AG04450 (cell line): ENCODE measurements at regions not wholly inside any gene's neighbourhood (a gene's known extent, or its start where the extent isn't known, plus 50 kb on each side); places are given as distances from the start of the nearest gene placed in this dataset.
"Not testable (repeated sequence)": the region's sequence is repeated elsewhere in the genome, so short reads cannot be mapped to it uniquely, and the experiment has no call there.

Source experiments
- CTCF ChIA-PET: fragments of 300-600, 350-600 bp; formaldehyde crosslinking; extraction: SDS; loops from one replicate; lab custom pipeline; 2022; ENCODE audit warnings: antibody characterized with exemption, inconsistent platforms; lab: Charles Lee
- POLR2A ChIA-PET: fragments of 350-600 bp; formaldehyde crosslinking; extraction: SDS; loops from one replicate; lab custom pipeline; 2021; ENCODE audit warnings: antibody characterized with exemption, inconsistent platforms; lab: Yijun Ruan, JAX
- DNase-seq: peaks from one replicate; pipeline ENCODE4 v3.0.0-alpha.2; 2011; ENCODE audit warnings: low read depth, low spot score
- H3K27ac ChIP-seq: one replicate; pipeline ENCODE4 v1.5.1; 2012; ENCODE audit warnings: low read depth, low read length, control low read depth
- H3K27me3 ChIP-seq: one replicate; pipeline ENCODE4 v1.6.0; 2012; ENCODE audit warnings: low read length; ENCODE audit not compliant: control insufficient read depth, insufficient read depth
- H3K4me3 ChIP-seq: 2 replicates; pipeline ENCODE4 v1.5.1; 2011; ENCODE audit warnings: mild to moderate bottlenecking, low read depth, low read length, control low read depth
- H3K9me3 ChIP-seq: 2 replicates; pipeline ENCODE4 v1.5.1; 2012; ENCODE audit warnings: low read length; ENCODE audit not compliant: control insufficient read depth, insufficient read depth
- TF ChIP-seq, protein P1 (sequence below): IDR thresholded peaks from 2 replicates; pipeline ENCODE4 v1.5.1; 2011; ENCODE audit warnings: low read depth, low read length, control low read depth, inconsistent platforms

DNA sequence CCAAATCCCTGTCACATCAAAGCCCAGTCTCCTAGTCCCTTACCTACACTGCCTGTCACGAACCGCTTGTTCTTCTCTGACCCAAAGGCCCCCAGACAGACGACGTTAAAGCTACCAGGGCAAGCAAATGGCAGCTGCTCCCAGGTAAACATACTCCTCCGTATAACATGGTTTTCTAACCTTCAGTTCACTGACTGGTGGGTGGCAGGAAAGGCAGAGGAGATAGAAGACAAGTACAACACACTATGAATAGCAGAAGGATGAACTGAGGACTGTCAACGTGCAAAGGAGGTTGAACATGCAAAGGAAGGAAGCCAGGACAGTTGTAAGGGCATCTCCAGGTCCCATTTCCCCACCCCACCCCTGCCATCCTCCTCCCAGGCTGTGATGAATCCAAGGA, 449.8 kb downstream of the SHISA9 start:
- Histone ChIP-seq H3K9me3 (peaks cover 5% of the 10 kb centered on the region; the same call in 1 of the 2 replicates), H3K27me3 (no peaks in the 10 kb centered on the region), H3K27ac (no peak overlapping the region), H3K4me3 (no peak overlapping the region)
- TF ChIP-seq, protein P1, sequence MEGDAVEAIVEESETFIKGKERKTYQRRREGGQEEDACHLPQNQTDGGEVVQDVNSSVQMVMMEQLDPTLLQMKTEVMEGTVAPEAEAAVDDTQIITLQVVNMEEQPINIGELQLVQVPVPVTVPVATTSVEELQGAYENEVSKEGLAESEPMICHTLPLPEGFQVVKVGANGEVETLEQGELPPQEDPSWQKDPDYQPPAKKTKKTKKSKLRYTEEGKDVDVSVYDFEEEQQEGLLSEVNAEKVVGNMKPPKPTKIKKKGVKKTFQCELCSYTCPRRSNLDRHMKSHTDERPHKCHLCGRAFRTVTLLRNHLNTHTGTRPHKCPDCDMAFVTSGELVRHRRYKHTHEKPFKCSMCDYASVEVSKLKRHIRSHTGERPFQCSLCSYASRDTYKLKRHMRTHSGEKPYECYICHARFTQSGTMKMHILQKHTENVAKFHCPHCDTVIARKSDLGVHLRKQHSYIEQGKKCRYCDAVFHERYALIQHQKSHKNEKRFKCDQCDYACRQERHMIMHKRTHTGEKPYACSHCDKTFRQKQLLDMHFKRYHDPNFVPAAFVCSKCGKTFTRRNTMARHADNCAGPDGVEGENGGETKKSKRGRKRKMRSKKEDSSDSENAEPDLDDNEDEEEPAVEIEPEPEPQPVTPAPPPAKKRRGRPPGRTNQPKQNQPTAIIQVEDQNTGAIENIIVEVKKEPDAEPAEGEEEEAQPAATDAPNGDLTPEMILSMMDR: no peak
- ChIA-PET CTCF (no interaction called here), POLR2A (no interaction called here)
- no peak for DNase-seq

DNA sequence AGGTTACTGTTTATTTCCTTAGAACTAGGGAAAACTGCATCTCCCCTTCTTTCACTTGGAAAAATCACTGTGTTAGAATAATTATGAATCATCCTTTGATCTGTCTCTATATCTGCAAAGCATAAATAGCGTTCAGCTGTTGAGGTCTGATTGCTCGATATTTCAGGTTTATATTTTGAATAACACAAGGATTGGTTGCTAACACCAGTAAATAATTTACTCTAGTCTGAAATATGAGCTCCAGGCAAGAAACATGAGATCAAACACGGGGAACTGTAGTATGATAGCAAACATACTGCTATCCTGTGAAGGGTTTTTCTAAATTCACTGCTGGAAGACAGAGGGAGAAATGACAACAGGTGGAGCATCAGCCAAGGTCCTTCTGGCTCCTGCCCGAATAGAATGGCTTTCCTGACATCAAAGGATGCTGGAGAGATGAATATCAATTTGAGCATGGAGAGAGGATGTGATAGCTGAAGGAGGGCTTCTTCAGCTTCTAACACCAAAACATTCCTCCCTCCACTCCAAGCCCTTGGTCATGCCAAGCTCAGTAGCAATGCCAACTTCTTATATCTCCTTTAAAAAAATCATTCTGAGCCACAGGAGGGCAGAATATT, 450.3 kb downstream of the SHISA9 start:
- POLR2A ChIA-PET: no interaction called here
- H3K4me3 ChIP-seq: no peak overlapping the region
- TF ChIP-seq, protein P1: no peak
- no peak overlapping the region for H3K27ac ChIP-seq
- no peaks in the 10 kb centered on the region for H3K27me3 ChIP-seq
- no peak for DNase-seq
- CTCF ChIA-PET: no interaction called here
- peaks cover 5% of the 10 kb centered on the region; the same call in 1 of the 2 replicates for H3K9me3 ChIP-seq

DNA sequence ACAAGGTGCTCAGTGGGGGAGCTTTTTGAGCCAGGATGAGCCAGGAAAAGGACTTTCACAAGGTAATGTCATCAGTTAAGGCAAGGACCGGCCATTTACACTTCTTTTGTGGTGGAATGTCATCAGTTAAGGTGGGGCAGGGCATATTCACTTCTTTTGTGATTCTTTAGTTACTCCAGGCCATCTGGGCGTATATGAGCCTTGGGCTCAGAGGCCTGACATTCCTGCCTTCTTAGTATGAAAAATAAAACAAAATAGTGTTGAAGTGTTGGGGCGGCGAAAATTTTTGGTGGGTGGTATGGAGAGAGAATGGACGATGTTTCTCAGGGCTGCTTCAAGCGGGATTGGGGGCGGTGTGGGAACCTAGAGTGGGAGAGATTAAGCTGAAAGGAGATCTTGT, 451.4 kb downstream of the SHISA9 start:
- CTCF ChIA-PET, DNase-seq, H3K27me3 ChIP-seq, H3K9me3 ChIP-seq, POLR2A ChIA-PET, H3K4me3 ChIP-seq, H3K27ac ChIP-seq: not testable (repeated sequence)

DNA sequence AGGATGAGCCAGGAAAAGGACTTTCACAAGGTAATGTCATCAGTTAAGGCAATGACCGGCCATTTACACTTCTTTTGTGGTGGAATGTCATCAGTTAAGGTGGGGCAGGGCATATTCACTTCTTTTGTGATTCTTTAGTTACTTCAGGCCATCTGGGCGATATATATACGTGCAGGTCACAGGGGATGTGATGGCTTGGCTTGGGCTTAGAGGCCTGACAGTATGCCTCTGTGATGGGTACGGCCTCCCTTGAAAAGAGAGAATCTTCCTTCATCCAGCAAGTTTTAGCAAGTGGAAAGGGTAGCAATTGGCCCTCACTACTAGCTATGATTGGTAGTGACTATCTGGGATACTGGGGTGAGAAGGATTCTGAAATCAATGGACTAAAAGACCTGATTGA, 456.4 kb downstream of the SHISA9 start:
- POLR2A ChIA-PET, H3K27ac ChIP-seq, DNase-seq, H3K4me3 ChIP-seq, H3K27me3 ChIP-seq, CTCF ChIA-PET: not testable (repeated sequence)
- peaks cover 12% of the 10 kb centered on the region for H3K9me3 ChIP-seq

DNA sequence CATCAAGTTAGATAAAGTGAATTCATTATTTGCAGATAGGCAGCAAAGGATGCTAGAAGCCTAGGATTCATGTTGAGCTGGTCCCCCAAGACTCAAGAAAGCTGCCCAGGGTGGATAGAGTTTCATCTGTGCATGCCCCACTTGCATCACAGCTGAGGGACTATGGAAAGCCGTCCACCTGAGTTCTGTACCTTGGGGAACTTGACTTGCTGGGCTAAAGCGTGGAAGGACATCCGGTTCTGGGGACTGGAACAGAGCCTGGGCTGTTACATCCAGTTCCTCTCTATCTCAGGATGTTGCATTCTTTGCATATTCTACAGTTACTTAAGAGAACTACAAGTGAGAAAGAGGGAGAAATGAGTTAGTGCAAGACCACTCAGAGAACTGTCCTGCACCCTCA, 458.4 kb downstream of the SHISA9 start:
- Histone ChIP-seq H3K27me3 (no peaks in the 10 kb centered on the region), H3K9me3 (peaks cover 12% of the 10 kb centered on the region), H3K4me3 (no peak overlapping the region), H3K27ac (no peak overlapping the region)
- TF ChIP-seq, protein P1: no peak
- POLR2A ChIA-PET: no interaction called here
- no peak for DNase-seq
- CTCF ChIA-PET: no interaction called here

DNA sequence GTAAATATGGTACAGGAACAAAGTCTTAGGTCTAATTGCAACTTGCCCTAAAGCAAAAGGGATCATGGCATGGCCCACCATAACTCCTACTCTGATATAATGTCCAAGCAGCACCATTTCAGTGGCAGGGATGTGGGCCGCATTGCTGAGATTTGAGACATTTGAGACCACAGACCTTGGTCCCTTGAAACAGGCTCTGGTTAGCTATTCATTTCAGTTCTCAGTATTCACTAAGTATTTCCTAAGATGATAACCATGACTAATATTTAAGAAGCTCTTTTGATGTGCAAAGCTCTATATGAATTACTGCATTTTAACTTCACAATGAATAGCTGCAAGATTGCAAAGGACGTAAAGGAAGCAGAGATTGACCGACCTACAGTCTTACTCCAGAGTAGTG, 471.0 kb downstream of the SHISA9 start:
- TF ChIP-seq, protein P1: no peak
- H3K4me3 ChIP-seq: no peak overlapping the region
- POLR2A ChIA-PET: no interaction called here
- no peaks in the 10 kb centered on the region for H3K27me3 ChIP-seq
- CTCF ChIA-PET: no interaction called here
- H3K9me3 ChIP-seq: peaks cover 10% of the 10 kb centered on the region
- no peak overlapping the region for H3K27ac ChIP-seq
- no peak for DNase-seq
